Fibroblast of mammary gland (primary cell): ENCODE measurements at regions not wholly inside any gene's neighbourhood (a gene's known extent, or its start where the extent isn't known, plus 50 kb on each side); places are given as distances from the start of the nearest gene placed in this dataset.
A peak's percentile ranks its signal among the peaks of the same experiment; 100 is the strongest.

Source experiments
- DNase-seq: peaks from one replicate; pipeline ENCODE4 v3.0.0-alpha.2; 2010; ENCODE audit warnings: low read depth
- H3K4me3 ChIP-seq: 2 replicates; pipeline ENCODE4 v1.5.1; 2011; ENCODE audit warnings: low read depth, mild to moderate bottlenecking, low read length, moderate library complexity; ENCODE audit not compliant: control insufficient read depth
- CTCF ChIP-seq: conservative IDR thresholded peaks from 2 replicates; pipeline ENCODE4 v1.5.1; 2011; ENCODE audit warnings: low read depth, low read length, inconsistent platforms; ENCODE audit not compliant: control insufficient read depth, insufficient read depth

GRCh38 chr10:36050763-36051499, 408.8 kb upstream of the FZD8 start:
- no peak for TF ChIP-seq CTCF
- H3K4me3 ChIP-seq: no peak overlapping the region
- peak; percentile 20 for DNase-seq

GRCh38 chr10:36048780-36049179, 406.7 kb upstream of the FZD8 start:
- no peak for DNase-seq
- H3K4me3 ChIP-seq: no peak overlapping the region
- TF ChIP-seq CTCF: no peak

DNA sequence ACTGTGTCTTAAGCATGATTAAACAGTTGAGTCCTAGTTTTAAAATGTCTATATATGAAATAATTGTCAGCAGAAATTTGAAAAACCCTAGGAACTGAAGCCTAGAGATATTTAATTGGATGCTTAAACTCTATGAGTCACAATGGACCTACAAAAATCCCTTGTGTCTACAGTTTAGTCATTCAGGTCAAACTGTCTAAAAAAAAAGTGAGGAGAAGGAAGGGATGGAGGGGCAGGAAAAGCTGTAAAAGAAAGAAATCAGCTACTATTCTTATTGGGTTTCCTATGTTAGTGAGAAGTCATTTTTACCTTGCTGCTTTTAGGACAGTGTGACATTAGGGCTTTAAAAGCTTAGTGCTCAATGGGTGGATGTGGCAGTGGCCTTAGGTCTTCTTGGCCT, 406.1 kb upstream of the FZD8 start:
- no peak for TF ChIP-seq CTCF
- H3K4me3 ChIP-seq: no peak overlapping the region
- DNase-seq: peak; percentile 44

GRCh38 chr10:36042135-36042534, 400.0 kb upstream of the FZD8 start:
- no peak overlapping the region for H3K4me3 ChIP-seq
- no peak for DNase-seq
- no peak for TF ChIP-seq CTCF

DNA sequence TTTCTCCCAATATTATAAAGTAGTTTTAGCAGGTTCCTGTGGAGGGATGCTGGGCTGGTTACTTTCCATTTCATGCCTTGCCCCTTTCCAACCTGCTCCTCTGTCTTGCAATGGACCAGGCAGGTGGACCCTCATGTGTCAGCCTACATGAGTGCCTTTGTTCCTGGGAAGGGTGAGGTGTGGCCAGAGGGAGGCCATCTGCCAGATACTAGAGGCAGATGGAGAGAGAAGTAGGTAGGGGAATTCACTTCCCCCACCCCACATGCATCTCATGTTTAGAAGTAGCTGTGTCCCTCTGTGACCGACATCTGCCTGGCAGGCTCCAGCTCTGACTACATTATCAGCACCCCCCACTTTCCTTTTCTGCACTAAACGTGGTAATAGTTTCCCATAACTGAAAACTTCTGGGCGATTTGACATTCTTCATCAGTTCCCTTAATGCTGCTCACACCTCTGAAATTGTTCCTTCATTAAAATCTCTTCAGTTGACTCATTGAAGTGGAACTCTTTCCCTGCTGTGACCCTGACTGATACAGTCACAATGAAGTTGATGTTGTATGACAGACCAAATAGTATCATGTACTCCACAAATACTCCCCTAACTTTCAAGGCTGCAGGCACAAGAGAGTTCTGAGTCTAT, 396.3 kb upstream of the FZD8 start:
- DNase-seq: no peak
- no peak for TF ChIP-seq CTCF
- H3K4me3 ChIP-seq: no peak overlapping the region

- no peak for DNase-seq
- TF ChIP-seq CTCF: no peak
- no peak overlapping the region for H3K4me3 ChIP-seq
These were observed 394.0 kb upstream of the FZD8 start for GRCh38 chr10:36036137-36036536.
